Neuron (in vitro differentiated cells): ENCODE measurements at regions not wholly inside any gene's neighbourhood (a gene's known extent, or its start where the extent isn't known, plus 50 kb on each side); places are given as distances from the start of the nearest gene placed in this dataset.
"Not testable (repeated sequence)": the region's sequence is repeated elsewhere in the genome, so short reads cannot be mapped to it uniquely, and the experiment has no call there.

Source experiments
- H2AFZ ChIP-seq: one replicate; pipeline ENCODE4 v1.6.1; 2013; ENCODE audit warnings: low read depth, mild to moderate bottlenecking, inconsistent platforms, low read length, moderate library complexity
- H3K27me3 ChIP-seq: one replicate; pipeline ENCODE4 v1.6.1; 2013; ENCODE audit warnings: low read length; ENCODE audit not compliant: insufficient read depth
- H3K36me3 ChIP-seq: one replicate; pipeline ENCODE4 v1.6.1; 2013; ENCODE audit warnings: low read length; ENCODE audit not compliant: insufficient read depth
- H3K4me1 ChIP-seq: one replicate; pipeline ENCODE4 v1.6.1; 2013; ENCODE audit warnings: low read length; ENCODE audit not compliant: insufficient read depth
- H3K4me3 ChIP-seq: 2 replicates; pipeline ENCODE4 v1.5.1; 2013; ENCODE audit warnings: mild to moderate bottlenecking, low read length, moderate library complexity
- H3K9me3 ChIP-seq: one replicate; pipeline ENCODE4 v1.6.1; 2013; ENCODE audit warnings: low read length

- H3K9me3 ChIP-seq, H3K27me3 ChIP-seq, H3K36me3 ChIP-seq, H3K4me1 ChIP-seq, H3K4me3 ChIP-seq, H2AFZ ChIP-seq: not testable (repeated sequence)
These were observed 60.0 kb upstream of the GPC3 start for GRCh38 chrX:134045372-134045771.

GRCh38 chrX:134067107-134067506 is 81.7 kb upstream of the GPC3 start:
- H3K4me3 ChIP-seq, H2AFZ ChIP-seq, H3K36me3 ChIP-seq, H3K27me3 ChIP-seq, H3K4me1 ChIP-seq, H3K9me3 ChIP-seq: not testable (repeated sequence)

GRCh38 chrX:134071899-134072298 is 86.5 kb upstream of the GPC3 start:
- not testable (repeated sequence) for H3K4me3 ChIP-seq, H3K27me3 ChIP-seq, H3K4me1 ChIP-seq, H2AFZ ChIP-seq, H3K36me3 ChIP-seq, H3K9me3 ChIP-seq

GRCh38 chrX:134073341-134073740 is 87.9 kb upstream of the GPC3 start:
- no peaks in the 10 kb centered on the region for H3K36me3 ChIP-seq
- peaks cover 3% of the 10 kb centered on the region for H3K27me3 ChIP-seq
- H3K9me3 ChIP-seq: peaks cover 8% of the 10 kb centered on the region
- H3K4me3 ChIP-seq: no peak overlapping the region
- no peaks in the 10 kb centered on the region for H3K4me1 ChIP-seq
- no peak overlapping the region for H2AFZ ChIP-seq

- peaks cover 8% of the 10 kb centered on the region for H3K9me3 ChIP-seq
- H3K36me3 ChIP-seq: no peaks in the 10 kb centered on the region
- no peak overlapping the region for H2AFZ ChIP-seq
- H3K27me3 ChIP-seq: peaks cover 3% of the 10 kb centered on the region
- H3K4me1 ChIP-seq: no peaks in the 10 kb centered on the region
- H3K4me3 ChIP-seq: no peak overlapping the region
These were observed 88.8 kb upstream of the GPC3 start for GRCh38 chrX:134074151-134074550.

- Histone ChIP-seq H3K4me1 (no peaks in the 10 kb centered on the region), H3K9me3 (peaks cover 8% of the 10 kb centered on the region), H2AFZ (no peak overlapping the region), H3K36me3 (no peaks in the 10 kb centered on the region), H3K4me3 (no peak overlapping the region), H3K27me3 (no peaks in the 10 kb centered on the region)
These were observed 90.7 kb upstream of the GPC3 start for GRCh38 chrX:134075894-134076718.

- H3K9me3 ChIP-seq: no peaks in the 10 kb centered on the region
- H3K4me1 ChIP-seq: no peaks in the 10 kb centered on the region
- H3K36me3 ChIP-seq: no peaks in the 10 kb centered on the region
- H2AFZ ChIP-seq: no peak overlapping the region
- H3K4me3 ChIP-seq: no peak overlapping the region
- H3K27me3 ChIP-seq: no peaks in the 10 kb centered on the region
These were observed 110.0 kb upstream of the GPC3 start for GRCh38 chrX:134095366-134095765.

GRCh38 chrX:134101636-134102035 is 116.2 kb upstream of the GPC3 start:
- peaks cover 2% of the 10 kb centered on the region for H3K27me3 ChIP-seq
- no peak overlapping the region for H2AFZ ChIP-seq
- H3K9me3 ChIP-seq: no peaks in the 10 kb centered on the region
- no peaks in the 10 kb centered on the region for H3K36me3 ChIP-seq
- H3K4me1 ChIP-seq: no peaks in the 10 kb centered on the region
- no peak overlapping the region for H3K4me3 ChIP-seq

GRCh38 chrX:134115270-134115669 is 121.7 kb upstream of the CCDC160 start:
- Histone ChIP-seq H3K27me3 (no peaks in the 10 kb centered on the region), H2AFZ (no peak overlapping the region), H3K4me1 (no peaks in the 10 kb centered on the region), H3K4me3 (no peak overlapping the region), H3K9me3 (no peaks in the 10 kb centered on the region), H3K36me3 (no peaks in the 10 kb centered on the region)

- Histone ChIP-seq H3K27me3 (peaks cover 7% of the 10 kb centered on the region), H2AFZ (no peak overlapping the region), H3K4me3 (no peak overlapping the region), H3K9me3 (no peaks in the 10 kb centered on the region), H3K36me3 (no peaks in the 10 kb centered on the region), H3K4me1 (no peaks in the 10 kb centered on the region)
These were observed 99.6 kb upstream of the CCDC160 start for GRCh38 chrX:134137341-134137740.

GRCh38 chrX:134139090-134139489 is 97.9 kb upstream of the CCDC160 start:
- Histone ChIP-seq H3K4me3 (no peak overlapping the region), H2AFZ (no peak overlapping the region), H3K36me3 (no peaks in the 10 kb centered on the region), H3K9me3 (no peaks in the 10 kb centered on the region), H3K4me1 (no peaks in the 10 kb centered on the region), H3K27me3 (peaks cover 7% of the 10 kb centered on the region)

GRCh38 chrX:134144231-134144630 is 92.8 kb upstream of the CCDC160 start:
- Histone ChIP-seq H3K27me3 (peaks cover 3% of the 10 kb centered on the region), H3K9me3 (no peaks in the 10 kb centered on the region), H3K4me1 (no peaks in the 10 kb centered on the region), H3K4me3 (no peak overlapping the region), H2AFZ (no peak overlapping the region), H3K36me3 (no peaks in the 10 kb centered on the region)

GRCh38 chrX:134146493-134146892 is 90.5 kb upstream of the CCDC160 start:
- no peaks in the 10 kb centered on the region for H3K4me1 ChIP-seq
- H3K27me3 ChIP-seq: no peaks in the 10 kb centered on the region
- no peak overlapping the region for H3K4me3 ChIP-seq
- H3K36me3 ChIP-seq: no peaks in the 10 kb centered on the region
- H3K9me3 ChIP-seq: no peaks in the 10 kb centered on the region
- no peak overlapping the region for H2AFZ ChIP-seq

- Histone ChIP-seq H3K9me3 (no peaks in the 10 kb centered on the region), H3K27me3 (no peaks in the 10 kb centered on the region), H3K36me3 (no peaks in the 10 kb centered on the region), H2AFZ (no peak overlapping the region), H3K4me3 (no peak overlapping the region), H3K4me1 (no peaks in the 10 kb centered on the region)
These were observed 88.8 kb upstream of the CCDC160 start for GRCh38 chrX:134148172-134148692.
